ENCODE measurements at regions not wholly inside any gene's neighbourhood (a gene's known extent, or its start where the extent isn't known, plus 50 kb on each side); places are given as distances from the start of the nearest gene placed in this dataset.

DNA sequence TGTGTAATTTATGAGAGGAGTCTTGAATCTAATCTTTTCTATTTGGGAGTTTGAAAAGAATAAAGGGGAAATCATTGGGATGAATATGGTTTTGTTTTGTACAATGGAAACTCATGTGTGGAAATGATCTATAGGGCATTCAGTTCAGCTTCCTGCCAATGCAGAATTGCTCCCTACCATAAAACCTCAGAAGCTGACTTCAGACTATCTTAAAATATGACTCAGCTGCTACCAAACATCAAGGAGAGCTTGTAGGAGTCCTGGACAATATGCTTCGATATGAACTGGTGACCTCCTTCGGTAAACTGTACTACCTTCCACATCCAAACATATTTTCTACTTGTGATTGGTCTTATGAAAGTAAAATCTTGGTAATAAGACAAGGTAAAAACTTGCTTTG is 160.6 kb downstream of the CAPZA3 start:
- Histone ChIP-seq H3K36me3 (no peaks in the 10 kb centered on the region), H3K4me1 (peaks cover 12% of the 10 kb centered on the region), H3K9me3 (no peaks in the 10 kb centered on the region; the same call in 1 of the 2 replicates), H3K4me3 (ENCODE audit: low read depth, low read length) (no peak overlapping the region), H3K27me3 (no peaks in the 10 kb centered on the region)
- TF ChIP-seq CTCF (IDR thresholded peaks at IDR 0.05; ENCODE audit: low read depth, low read length), result no peak
- no peak for DNase-seq

- Histone ChIP-seq H3K27me3 (no peaks in the 10 kb centered on the region), H3K36me3 (no peaks in the 10 kb centered on the region), H3K9me3 (no peaks in the 10 kb centered on the region; the same call in 1 of the 2 replicates), H3K4me1 (peaks cover 12% of the 10 kb centered on the region), H3K4me3 (ENCODE audit: low read depth, low read length) (no peak overlapping the region)
- TF ChIP-seq CTCF (IDR thresholded peaks at IDR 0.05; ENCODE audit: low read depth, low read length), result no peak
- DNase-seq, result no peak
Measured at GRCh38 chr12:18899162-18899561, 161.2 kb downstream of the CAPZA3 start.

DNA sequence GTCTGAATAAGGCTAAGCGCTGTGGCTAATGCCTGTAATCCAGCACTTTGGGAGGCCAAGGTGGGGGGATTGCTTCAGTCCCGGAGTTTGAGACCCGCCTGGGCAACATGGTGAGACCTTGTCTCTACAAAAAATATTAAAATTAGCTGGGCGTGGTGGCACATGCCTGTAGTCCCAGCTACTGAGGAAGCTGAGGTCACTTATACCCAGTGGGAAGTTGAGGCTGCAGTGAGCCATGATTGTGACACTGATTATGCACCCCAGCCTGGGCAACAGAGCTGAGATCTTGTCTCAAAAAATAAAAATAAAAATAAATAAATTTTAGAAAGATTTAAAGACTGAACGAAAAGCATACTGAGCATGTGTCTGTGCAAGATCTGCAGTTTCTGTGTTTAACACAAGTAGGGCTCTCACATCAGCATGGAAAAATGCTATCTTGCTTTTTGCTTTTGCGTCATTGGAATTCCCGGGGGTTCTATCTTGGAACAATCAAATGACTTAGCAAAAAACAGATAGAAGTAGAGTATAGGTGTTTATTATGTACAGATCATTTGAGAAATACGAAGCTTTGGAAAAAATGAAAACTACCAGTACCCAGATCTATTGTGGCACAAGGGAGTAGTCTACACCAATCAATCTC is 161.9 kb downstream of the CAPZA3 start:
- Histone ChIP-seq H3K36me3 (no peaks in the 10 kb centered on the region), H3K9me3 (no peaks in the 10 kb centered on the region; the same call in 1 of the 2 replicates), H3K4me3 (ENCODE audit: low read depth, low read length) (no peak overlapping the region), H3K27me3 (no peaks in the 10 kb centered on the region), H3K4me1 (peaks cover 12% of the 10 kb centered on the region)
- TF ChIP-seq CTCF (IDR thresholded peaks at IDR 0.05; ENCODE audit: low read depth, low read length), result no peak
- no peak for DNase-seq

DNA sequence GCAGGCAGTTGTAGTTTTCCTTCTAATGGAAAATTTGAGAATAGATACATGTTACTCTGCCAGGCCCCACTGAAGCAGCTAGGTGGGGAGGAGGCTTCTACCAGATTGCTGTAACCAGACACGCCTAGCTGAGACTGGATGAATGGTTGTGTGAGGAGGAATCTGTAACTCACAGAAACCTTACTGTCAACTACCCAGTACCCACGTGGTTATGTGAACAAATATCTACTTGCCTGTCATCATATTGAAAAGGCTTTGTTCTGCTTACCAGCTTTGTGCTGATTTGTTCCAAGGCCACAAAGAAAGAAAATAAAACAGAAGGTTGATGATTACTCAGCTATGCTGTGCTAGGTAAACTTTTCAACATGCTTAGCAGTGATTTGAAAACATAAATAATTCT is 167.2 kb downstream of the CAPZA3 start:
- Histone ChIP-seq H3K4me1 (no peaks in the 10 kb centered on the region), H3K36me3 (no peaks in the 10 kb centered on the region), H3K4me3 (ENCODE audit: low read depth, low read length) (no peak overlapping the region), H3K27me3 (no peaks in the 10 kb centered on the region), H3K9me3 (no peaks in the 10 kb centered on the region)
- DNase-seq, result no peak
- no peak for TF ChIP-seq CTCF (IDR thresholded peaks at IDR 0.05; ENCODE audit: low read depth, low read length)

DNA sequence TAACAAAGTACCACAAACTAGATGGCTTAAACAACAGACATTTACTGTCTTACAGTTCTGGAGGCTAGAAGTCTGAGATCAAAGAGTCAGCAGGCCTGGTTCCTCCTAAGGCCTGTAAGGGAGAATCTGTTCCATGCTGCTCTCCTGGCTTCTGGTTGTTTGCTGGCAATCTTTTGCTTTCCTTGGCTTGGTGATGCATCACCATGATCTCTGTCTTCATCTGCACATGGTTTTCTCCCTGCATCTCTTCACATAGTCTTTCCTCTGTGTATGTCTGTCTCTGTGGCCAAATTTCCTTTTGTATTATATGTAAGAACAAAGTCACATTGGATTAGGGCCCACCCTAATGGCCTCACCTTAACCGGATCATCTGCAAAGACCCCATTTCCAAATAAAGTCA is 168.5 kb downstream of the CAPZA3 start:
- H3K4me1 ChIP-seq, result no peaks in the 10 kb centered on the region
- TF ChIP-seq CTCF (IDR thresholded peaks at IDR 0.05; ENCODE audit: low read depth, low read length), result no peak
- no peak overlapping the region for H3K4me3 ChIP-seq (ENCODE audit: low read depth, low read length)
- no peaks in the 10 kb centered on the region for H3K9me3 ChIP-seq
- no peak for DNase-seq
- no peaks in the 10 kb centered on the region for H3K36me3 ChIP-seq
- no peaks in the 10 kb centered on the region for H3K27me3 ChIP-seq

GRCh38 chr12:18907127-18907526 is 169.2 kb downstream of the CAPZA3 start:
- H3K4me1 ChIP-seq, result no peaks in the 10 kb centered on the region
- no peaks in the 10 kb centered on the region for H3K27me3 ChIP-seq
- TF ChIP-seq CTCF (IDR thresholded peaks at IDR 0.05; ENCODE audit: low read depth, low read length), result no peak
- no peak overlapping the region for H3K4me3 ChIP-seq (ENCODE audit: low read depth, low read length)
- H3K36me3 ChIP-seq, result no peaks in the 10 kb centered on the region
- DNase-seq, result no peak
- H3K9me3 ChIP-seq, result no peaks in the 10 kb centered on the region
